ENCODE measurements at regions not wholly inside any gene's neighbourhood (a gene's known extent, or its start where the extent isn't known, plus 50 kb on each side); places are given as distances from the start of the nearest gene placed in this dataset.

DNA sequence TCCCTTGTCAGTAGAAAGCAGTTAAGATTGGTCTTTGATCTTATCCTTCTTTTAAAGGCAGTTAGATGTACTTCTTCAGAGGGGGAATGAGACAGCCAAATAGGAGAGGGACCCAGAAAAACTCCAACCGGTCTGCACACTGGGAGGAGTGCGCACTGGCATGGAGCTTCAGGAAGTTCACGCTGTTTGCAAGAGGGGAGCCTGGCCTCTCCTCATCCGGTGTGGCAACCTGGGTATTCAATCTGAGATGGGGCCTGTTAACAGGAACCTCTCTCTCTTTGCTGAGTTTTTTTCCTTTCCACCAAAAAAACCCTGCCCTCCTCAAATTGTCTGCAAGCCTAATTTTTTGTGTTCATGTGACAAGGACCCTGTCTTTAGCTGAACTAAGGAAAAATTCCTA is 162.5 kb upstream of the OLIG3 start:
- Histone ChIP-seq H4K8ac (ENCODE audit: low read depth, low read length) (no peak overlapping the region), H3K36me3 (ENCODE audit: control insufficient read depth, insufficient read depth, low read length) (no peaks in the 10 kb centered on the region), H3K23ac (ENCODE audit: low read length) (no peak overlapping the region), H3K4me3 (ENCODE audit: low read length) (no peak overlapping the region), H2AK5ac (ENCODE audit: low read length) (no peak overlapping the region), H4K5ac (ENCODE audit: low read length) (no peak overlapping the region), H2BK120ac (ENCODE audit: low read depth, low read length) (no peak overlapping the region), H3K27me3 (ENCODE audit: insufficient read depth, low read length, poor library complexity) (no peaks in the 10 kb centered on the region), H3K4me1 (ENCODE audit: control insufficient read depth, low read depth, low read length) (no peaks in the 10 kb centered on the region), H3K79me2 (ENCODE audit: control insufficient read depth, insufficient read depth, low read length) (no peaks in the 10 kb centered on the region), H3K18ac (ENCODE audit: low read length) (no peak overlapping the region), H3K9ac (ENCODE audit: low read length) (no peak overlapping the region), H3K27ac (ENCODE audit: low read depth, low read length) (no peak overlapping the region), H2BK5ac (ENCODE audit: low read length) (no peak overlapping the region), H2BK15ac (replicated peaks; ENCODE audit: low read depth) (no peak overlapping the region), H3K79me1 (ENCODE audit: low read length) (no peaks in the 10 kb centered on the region), H3K4me2 (ENCODE audit: low read length) (no peak overlapping the region), H3K56ac (ENCODE audit: low read length) (no peak overlapping the region), H3K4ac (ENCODE audit: low read depth, low read length) (no peak overlapping the region)
- no peak for DNase-seq
- WGBS (ENCODE audit: extremely low coverage, insufficient coverage, low lambda C conversion rate): no CpG with 5 or more reads among the region's 4 CpGs

DNA sequence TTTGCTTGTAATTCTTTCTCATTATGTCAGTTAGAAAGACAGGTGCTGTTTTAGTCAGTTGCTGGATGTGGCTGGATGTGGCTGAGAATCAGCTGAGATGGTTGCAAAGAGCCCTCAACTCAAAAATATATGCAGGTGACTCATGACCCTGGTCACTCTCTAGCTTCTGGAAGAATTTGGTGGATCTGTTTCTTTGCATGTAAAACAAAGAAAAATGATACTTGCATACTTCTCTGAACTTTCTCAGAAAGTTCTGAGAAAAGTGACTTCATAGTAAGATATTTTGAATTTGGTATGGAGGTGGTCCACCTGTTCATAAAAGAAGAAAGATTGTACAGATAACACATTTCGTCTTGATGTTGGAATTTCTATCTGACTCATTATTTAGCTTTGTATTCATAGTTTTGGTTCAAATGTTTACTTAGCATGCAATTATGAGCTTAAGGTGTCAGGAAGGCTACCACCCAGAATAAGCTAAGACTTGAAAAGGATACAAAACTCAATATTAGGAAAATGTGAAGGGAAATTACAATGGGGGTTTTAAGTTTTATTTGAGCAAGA is 163.2 kb upstream of the OLIG3 start:
- Histone ChIP-seq H2AK5ac (ENCODE audit: low read length) (no peak overlapping the region), H4K8ac (ENCODE audit: low read depth, low read length) (no peak overlapping the region), H4K5ac (ENCODE audit: low read length) (no peak overlapping the region), H3K79me2 (ENCODE audit: control insufficient read depth, insufficient read depth, low read length) (no peaks in the 10 kb centered on the region), H3K9ac (ENCODE audit: low read length) (no peak overlapping the region), H2BK15ac (replicated peaks; ENCODE audit: low read depth) (no peak overlapping the region), H3K27me3 (ENCODE audit: insufficient read depth, low read length, poor library complexity) (no peaks in the 10 kb centered on the region), H3K56ac (ENCODE audit: low read length) (no peak overlapping the region), H3K4me1 (ENCODE audit: control insufficient read depth, low read depth, low read length) (no peaks in the 10 kb centered on the region), H2BK5ac (ENCODE audit: low read length) (no peak overlapping the region), H3K4ac (ENCODE audit: low read depth, low read length) (no peak overlapping the region), H3K79me1 (ENCODE audit: low read length) (no peaks in the 10 kb centered on the region), H3K4me2 (ENCODE audit: low read length) (no peak overlapping the region), H3K4me3 (ENCODE audit: low read length) (no peak overlapping the region), H3K23ac (ENCODE audit: low read length) (no peak overlapping the region), H3K27ac (ENCODE audit: low read depth, low read length) (no peak overlapping the region), H3K18ac (ENCODE audit: low read length) (no peak overlapping the region), H3K36me3 (ENCODE audit: control insufficient read depth, insufficient read depth, low read length) (no peaks in the 10 kb centered on the region), H2BK120ac (ENCODE audit: low read depth, low read length) (no peak overlapping the region)
- WGBS (ENCODE audit: extremely low coverage, insufficient coverage, low lambda C conversion rate): no CpG with 5 or more reads among the region's 1 CpG
- DNase-seq: no peak

- H3K27ac ChIP-seq (ENCODE audit: low read depth, low read length): no peak overlapping the region
- WGBS (ENCODE audit: extremely low coverage, insufficient coverage, low lambda C conversion rate): no CpG with 5 or more reads among the region's 1 CpG
These were observed 164.1 kb upstream of the OLIG3 start for GRCh38 chr6:137658287-137658686.

DNA sequence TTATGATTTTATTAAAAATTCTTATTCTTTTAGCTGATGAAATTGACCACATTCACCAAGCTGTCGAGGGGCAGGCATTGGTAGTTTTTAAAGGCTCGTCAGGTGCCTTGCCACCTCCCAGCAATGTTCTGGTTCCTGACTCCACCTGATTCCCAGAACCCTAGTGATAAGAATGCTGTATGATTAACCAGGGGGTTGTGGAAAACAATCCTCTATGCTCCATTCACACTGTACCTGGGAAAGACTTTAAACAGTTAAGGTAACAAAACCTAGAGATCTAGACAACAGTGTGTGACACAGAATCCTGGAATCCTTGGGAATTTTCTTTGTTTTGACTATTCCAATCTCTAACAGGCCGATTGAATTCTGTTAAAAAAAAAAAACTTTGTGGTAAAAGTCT is 165.7 kb upstream of the OLIG3 start:
- no peak overlapping the region for H3K4me3 ChIP-seq (ENCODE audit: low read length)
- H3K56ac ChIP-seq (ENCODE audit: low read length): no peak overlapping the region
- no peak overlapping the region for H4K5ac ChIP-seq (ENCODE audit: low read length)
- no peaks in the 10 kb centered on the region for H3K79me1 ChIP-seq (ENCODE audit: low read length)
- no CpG with 5 or more reads among the region's 3 CpGs for WGBS (ENCODE audit: extremely low coverage, insufficient coverage, low lambda C conversion rate)
- no peak for DNase-seq
- no peaks in the 10 kb centered on the region for H3K4me1 ChIP-seq (ENCODE audit: control insufficient read depth, low read depth, low read length)
- no peak overlapping the region for H3K23ac ChIP-seq (ENCODE audit: low read length)
- no peak overlapping the region for H3K9ac ChIP-seq (ENCODE audit: low read length)
- no peak overlapping the region for H4K8ac ChIP-seq (ENCODE audit: low read depth, low read length)
- H3K4ac ChIP-seq (ENCODE audit: low read depth, low read length): no peak overlapping the region
- H3K18ac ChIP-seq (ENCODE audit: low read length): no peak overlapping the region
- H2BK120ac ChIP-seq (ENCODE audit: low read depth, low read length): no peak overlapping the region
- H3K36me3 ChIP-seq (ENCODE audit: control insufficient read depth, insufficient read depth, low read length): no peaks in the 10 kb centered on the region
- no peaks in the 10 kb centered on the region for H3K79me2 ChIP-seq (ENCODE audit: control insufficient read depth, insufficient read depth, low read length)
- no peak overlapping the region for H3K27ac ChIP-seq (ENCODE audit: low read depth, low read length)
- no peak overlapping the region for H2BK5ac ChIP-seq (ENCODE audit: low read length)
- no peak overlapping the region for H3K4me2 ChIP-seq (ENCODE audit: low read length)
- no peak overlapping the region for H2AK5ac ChIP-seq (ENCODE audit: low read length)
- H2BK15ac ChIP-seq (replicated peaks; ENCODE audit: low read depth): no peak overlapping the region
- H3K27me3 ChIP-seq (ENCODE audit: insufficient read depth, low read length, poor library complexity): no peaks in the 10 kb centered on the region

More at GRCh38 chr6:137658287-137658686, 164.1 kb upstream of the OLIG3 start:
- Histone ChIP-seq H3K9ac (ENCODE audit: low read length) (no peak overlapping the region), H3K4me1 (ENCODE audit: control insufficient read depth, low read depth, low read length) (no peaks in the 10 kb centered on the region), H2BK15ac (replicated peaks; ENCODE audit: low read depth) (no peak overlapping the region), H2BK120ac (ENCODE audit: low read depth, low read length) (no peak overlapping the region), H3K4me2 (ENCODE audit: low read length) (no peak overlapping the region), H2BK5ac (ENCODE audit: low read length) (no peak overlapping the region), H3K4me3 (ENCODE audit: low read length) (no peak overlapping the region), H4K5ac (ENCODE audit: low read length) (no peak overlapping the region), H3K27me3 (ENCODE audit: insufficient read depth, low read length, poor library complexity) (no peaks in the 10 kb centered on the region), H3K36me3 (ENCODE audit: control insufficient read depth, insufficient read depth, low read length) (no peaks in the 10 kb centered on the region), H3K79me2 (ENCODE audit: control insufficient read depth, insufficient read depth, low read length) (no peaks in the 10 kb centered on the region), H3K79me1 (ENCODE audit: low read length) (no peaks in the 10 kb centered on the region), H2AK5ac (ENCODE audit: low read length) (no peak overlapping the region), H3K4ac (ENCODE audit: low read depth, low read length) (no peak overlapping the region), H4K8ac (ENCODE audit: low read depth, low read length) (no peak overlapping the region), H3K56ac (ENCODE audit: low read length) (no peak overlapping the region), H3K18ac (ENCODE audit: low read length) (no peak overlapping the region), H3K23ac (ENCODE audit: low read length) (no peak overlapping the region)
- no peak for DNase-seq

DNA sequence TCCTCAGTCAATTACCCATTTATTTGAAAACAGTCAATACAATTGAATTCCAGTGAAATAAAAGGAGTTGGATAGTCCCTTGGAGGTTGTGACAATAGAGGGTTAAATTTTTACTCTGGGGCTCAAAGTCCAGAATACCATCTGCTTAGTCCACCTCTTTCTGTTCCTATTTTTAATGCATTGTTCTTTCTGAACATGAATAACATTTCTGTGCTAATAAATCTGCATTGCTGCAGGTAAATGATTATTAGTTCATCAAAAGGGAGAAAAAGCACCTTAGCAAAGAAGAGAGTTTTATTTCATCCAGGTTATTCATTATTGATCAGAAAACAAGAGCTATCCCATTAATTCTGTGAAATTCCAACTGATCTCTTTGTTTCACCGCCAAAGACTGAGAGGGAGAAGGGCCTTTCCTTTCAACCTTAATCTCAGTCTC is 166.1 kb upstream of the OLIG3 start:
- Histone ChIP-seq H3K4me1 (ENCODE audit: control insufficient read depth, low read depth, low read length) (no peaks in the 10 kb centered on the region), H4K8ac (ENCODE audit: low read depth, low read length) (no peak overlapping the region), H3K4ac (ENCODE audit: low read depth, low read length) (no peak overlapping the region), H3K9ac (ENCODE audit: low read length) (no peak overlapping the region), H3K4me2 (ENCODE audit: low read length) (no peak overlapping the region), H3K18ac (ENCODE audit: low read length) (no peak overlapping the region), H3K79me2 (ENCODE audit: control insufficient read depth, insufficient read depth, low read length) (no peaks in the 10 kb centered on the region), H3K23ac (ENCODE audit: low read length) (no peak overlapping the region), H2BK15ac (replicated peaks; ENCODE audit: low read depth) (no peak overlapping the region), H3K56ac (ENCODE audit: low read length) (no peak overlapping the region), H2BK120ac (ENCODE audit: low read depth, low read length) (no peak overlapping the region), H3K27ac (ENCODE audit: low read depth, low read length) (no peak overlapping the region), H4K5ac (ENCODE audit: low read length) (no peak overlapping the region), H2BK5ac (ENCODE audit: low read length) (no peak overlapping the region), H3K27me3 (ENCODE audit: insufficient read depth, low read length, poor library complexity) (no peaks in the 10 kb centered on the region), H3K79me1 (ENCODE audit: low read length) (no peaks in the 10 kb centered on the region), H3K36me3 (ENCODE audit: control insufficient read depth, insufficient read depth, low read length) (no peaks in the 10 kb centered on the region), H2AK5ac (ENCODE audit: low read length) (no peak overlapping the region), H3K4me3 (ENCODE audit: low read length) (no peak overlapping the region)
- DNase-seq: no peak
- WGBS (ENCODE audit: extremely low coverage, insufficient coverage, low lambda C conversion rate): no CpG with 5 or more reads among the region's 1 CpG

- Histone ChIP-seq H4K8ac (ENCODE audit: low read depth, low read length) (no peak overlapping the region), H3K79me2 (ENCODE audit: control insufficient read depth, insufficient read depth, low read length) (no peaks in the 10 kb centered on the region), H2BK120ac (ENCODE audit: low read depth, low read length) (no peak overlapping the region), H2BK15ac (replicated peaks; ENCODE audit: low read depth) (no peak overlapping the region), H3K18ac (ENCODE audit: low read length) (no peak overlapping the region), H3K27ac (ENCODE audit: low read depth, low read length) (no peak overlapping the region), H3K23ac (ENCODE audit: low read length) (no peak overlapping the region), H3K4me1 (ENCODE audit: control insufficient read depth, low read depth, low read length) (no peaks in the 10 kb centered on the region), H2AK5ac (ENCODE audit: low read length) (no peak overlapping the region), H3K56ac (ENCODE audit: low read length) (no peak overlapping the region), H3K4ac (ENCODE audit: low read depth, low read length) (no peak overlapping the region), H3K4me2 (ENCODE audit: low read length) (no peak overlapping the region), H2BK5ac (ENCODE audit: low read length) (no peak overlapping the region), H3K9ac (ENCODE audit: low read length) (no peak overlapping the region), H4K5ac (ENCODE audit: low read length) (no peak overlapping the region), H3K79me1 (ENCODE audit: low read length) (no peaks in the 10 kb centered on the region), H3K36me3 (ENCODE audit: control insufficient read depth, insufficient read depth, low read length) (no peaks in the 10 kb centered on the region), H3K27me3 (ENCODE audit: insufficient read depth, low read length, poor library complexity) (no peaks in the 10 kb centered on the region), H3K4me3 (ENCODE audit: low read length) (no peak overlapping the region)
- no CpG with 5 or more reads among the region's 5 CpGs for WGBS (ENCODE audit: extremely low coverage, insufficient coverage, low lambda C conversion rate)
- peak; percentile 55 for DNase-seq
These were observed 167.4 kb upstream of the OLIG3 start for GRCh38 chr6:137661601-137662000.

Data from mesendoderm (in vitro differentiated cells).